Loucy (cell line): ENCODE measurements at regions not wholly inside any gene's neighbourhood (a gene's known extent, or its start where the extent isn't known, plus 50 kb on each side); places are given as distances from the start of the nearest gene placed in this dataset.

Source experiments
- H2AFZ ChIP-seq: fragments of 200-600 bp; sonication (generic); 2 replicates; pipeline ENCODE4 v1.6.0; 2016; ENCODE audit warnings: antibody characterized with exemption, mild to moderate bottlenecking, low read length, moderate library complexity
- H3F3A ChIP-seq: fragments of 200-600 bp; 2 replicates; pipeline ENCODE4 v1.6.0; 2016; ENCODE audit warnings: antibody characterized with exemption, low read depth, mild to moderate bottlenecking
- H3K27me3 ChIP-seq: fragments of 200-600 bp; sonication (generic); 2 replicates; pipeline ENCODE4 v1.6.1; 2014; ENCODE audit warnings: low read length, mild to moderate bottlenecking; ENCODE audit not compliant: insufficient read depth, poor library complexity, severe bottlenecking
- H3K36me3 ChIP-seq: fragments of 200-600 bp; sonication (generic); 2 replicates; pipeline ENCODE4 v1.6.1; 2016; ENCODE audit warnings: low read length; ENCODE audit not compliant: insufficient read depth
- H3K4me1 ChIP-seq: fragments of 200-600 bp; sonication (generic); 2 replicates; pipeline ENCODE4 v1.5.1; 2014; ENCODE audit warnings: low read length, mild to moderate bottlenecking; ENCODE audit not compliant: insufficient read depth, poor library complexity, severe bottlenecking
- H3K4me2 ChIP-seq: fragments of 200-600 bp; sonication (generic); 2 replicates; pipeline ENCODE4 v1.6.0; 2014; ENCODE audit warnings: antibody characterized with exemption, low read length, low read depth, mild to moderate bottlenecking; ENCODE audit not compliant: poor library complexity, severe bottlenecking
- H3K4me3 ChIP-seq: fragments of 200-600 bp; sonication (generic); 2 replicates; pipeline ENCODE4 v1.5.1; 2014; ENCODE audit warnings: low read length, mild to moderate bottlenecking, mixed read lengths; ENCODE audit not compliant: poor library complexity, severe bottlenecking
- H3K79me2 ChIP-seq: fragments of 200-600 bp; sonication (generic); 2 replicates; pipeline ENCODE4 v1.6.1; 2014; ENCODE audit warnings: low read length; ENCODE audit not compliant: insufficient read depth
- H3K9ac ChIP-seq: fragments of 200-600 bp; sonication (generic); 2 replicates; pipeline ENCODE4 v1.6.0; 2014; ENCODE audit warnings: mild to moderate bottlenecking, low read depth, low read length, moderate library complexity; ENCODE audit not compliant: poor library complexity, severe bottlenecking
- H3K9me2 ChIP-seq: fragments of 200-600 bp; sonication (generic); replicated peaks from 2 replicates; pipeline ENCODE4 v1.6.1; 2016; ENCODE audit warnings: low read depth, low read length, mixed read lengths
- H3K9me3 ChIP-seq: fragments of 200-600 bp; sonication (generic); 2 replicates; pipeline ENCODE4 v1.6.1; 2014; ENCODE audit warnings: mild to moderate bottlenecking, antibody characterized with exemption, low read length, low read depth; ENCODE audit not compliant: insufficient read depth
- H4K20me1 ChIP-seq: fragments of 200-600 bp; sonication (generic); 2 replicates; pipeline ENCODE4 v1.6.0; 2014; ENCODE audit warnings: antibody characterized with exemption, low read length, mild to moderate bottlenecking; ENCODE audit not compliant: insufficient read depth, poor library complexity, severe bottlenecking
- EZH2phosphoT487 ChIP-seq: fragments of 200-600 bp; IDR thresholded peaks from 2 replicates; pipeline ENCODE4 v1.6.1; 2018; ENCODE audit warnings: antibody characterized with exemption, mild to moderate bottlenecking, moderate library complexity, borderline replicate concordance
- TF ChIP-seq, protein P1 (sequence below): fragments of 200-600 bp; sonication (generic); conservative IDR thresholded peaks from 2 replicates; pipeline ENCODE4 v1.5.1; 2014; ENCODE audit warnings: mild to moderate bottlenecking, antibody characterized with exemption, low read length

DNA sequence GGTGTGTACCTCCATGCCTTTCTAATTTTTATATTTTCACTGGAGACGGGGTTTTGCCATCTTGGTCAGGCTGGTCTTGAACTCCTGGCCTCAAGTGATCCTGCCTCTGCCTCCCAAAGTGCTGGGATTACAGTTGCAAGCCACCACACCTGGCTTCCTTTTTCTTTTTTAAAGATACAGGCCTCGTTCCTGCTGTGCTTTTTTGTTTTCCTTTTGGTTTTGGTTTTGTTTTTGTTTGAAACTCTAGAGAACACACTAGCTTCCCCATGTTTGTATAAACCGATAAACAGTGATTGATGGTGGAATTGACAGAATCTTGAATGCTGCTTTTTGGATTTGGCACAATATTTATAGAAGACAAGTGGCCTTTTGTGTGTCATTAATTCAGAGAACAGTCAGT is 1603.4 kb downstream of the MAT2B start:
- Histone ChIP-seq H3K27me3 (no peaks in the 10 kb centered on the region), H3K36me3 (no peaks in the 10 kb centered on the region), H3K79me2 (no peaks in the 10 kb centered on the region), H4K20me1 (no peaks in the 10 kb centered on the region), H3F3A (no peaks in the 10 kb centered on the region), H3K4me2 (no peak overlapping the region), H2AFZ (no peak overlapping the region), H3K9me2 (no peaks in the 10 kb centered on the region), H3K4me3 (no peak overlapping the region), H3K4me1 (no peaks in the 10 kb centered on the region), H3K9me3 (no peaks in the 10 kb centered on the region), H3K9ac (no peak overlapping the region)
- TF ChIP-seq, protein P1, sequence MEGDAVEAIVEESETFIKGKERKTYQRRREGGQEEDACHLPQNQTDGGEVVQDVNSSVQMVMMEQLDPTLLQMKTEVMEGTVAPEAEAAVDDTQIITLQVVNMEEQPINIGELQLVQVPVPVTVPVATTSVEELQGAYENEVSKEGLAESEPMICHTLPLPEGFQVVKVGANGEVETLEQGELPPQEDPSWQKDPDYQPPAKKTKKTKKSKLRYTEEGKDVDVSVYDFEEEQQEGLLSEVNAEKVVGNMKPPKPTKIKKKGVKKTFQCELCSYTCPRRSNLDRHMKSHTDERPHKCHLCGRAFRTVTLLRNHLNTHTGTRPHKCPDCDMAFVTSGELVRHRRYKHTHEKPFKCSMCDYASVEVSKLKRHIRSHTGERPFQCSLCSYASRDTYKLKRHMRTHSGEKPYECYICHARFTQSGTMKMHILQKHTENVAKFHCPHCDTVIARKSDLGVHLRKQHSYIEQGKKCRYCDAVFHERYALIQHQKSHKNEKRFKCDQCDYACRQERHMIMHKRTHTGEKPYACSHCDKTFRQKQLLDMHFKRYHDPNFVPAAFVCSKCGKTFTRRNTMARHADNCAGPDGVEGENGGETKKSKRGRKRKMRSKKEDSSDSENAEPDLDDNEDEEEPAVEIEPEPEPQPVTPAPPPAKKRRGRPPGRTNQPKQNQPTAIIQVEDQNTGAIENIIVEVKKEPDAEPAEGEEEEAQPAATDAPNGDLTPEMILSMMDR, result no peak
- TF ChIP-seq EZH2phosphoT487, result no peak

DNA sequence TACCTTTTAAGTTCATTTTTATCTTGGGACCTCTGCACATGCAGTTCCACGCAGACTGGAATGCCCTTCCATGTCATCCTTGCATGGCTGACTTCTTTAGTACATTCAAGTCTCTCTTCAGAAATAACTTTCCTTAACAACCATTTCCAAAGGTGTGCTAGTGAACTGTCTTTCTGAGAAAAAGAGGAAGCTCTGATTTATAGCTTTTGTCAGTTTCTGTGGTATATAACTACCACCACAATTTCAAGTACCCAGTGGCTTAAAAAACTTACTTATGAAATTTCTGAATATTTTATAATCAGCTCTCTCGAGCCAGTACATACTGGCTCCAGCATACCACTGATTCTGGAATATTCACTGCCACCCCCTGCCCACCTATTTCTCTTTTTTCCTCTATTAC is 1613.8 kb downstream of the MAT2B start:
- H4K20me1 ChIP-seq, result no peaks in the 10 kb centered on the region
- H3K9ac ChIP-seq, result no peak overlapping the region
- no peaks in the 10 kb centered on the region for H3K36me3 ChIP-seq
- H3K4me2 ChIP-seq, result no peak overlapping the region
- no peaks in the 10 kb centered on the region for H3K4me1 ChIP-seq
- no peaks in the 10 kb centered on the region for H3K79me2 ChIP-seq
- no peaks in the 10 kb centered on the region for H3K9me3 ChIP-seq
- no peaks in the 10 kb centered on the region for H3K9me2 ChIP-seq
- H2AFZ ChIP-seq, result no peak overlapping the region
- no peaks in the 10 kb centered on the region for H3K27me3 ChIP-seq
- H3K4me3 ChIP-seq, result no peak overlapping the region
- no peaks in the 10 kb centered on the region for H3F3A ChIP-seq
- TF ChIP-seq, protein P1, result no peak
- TF ChIP-seq EZH2phosphoT487, result no peak

DNA sequence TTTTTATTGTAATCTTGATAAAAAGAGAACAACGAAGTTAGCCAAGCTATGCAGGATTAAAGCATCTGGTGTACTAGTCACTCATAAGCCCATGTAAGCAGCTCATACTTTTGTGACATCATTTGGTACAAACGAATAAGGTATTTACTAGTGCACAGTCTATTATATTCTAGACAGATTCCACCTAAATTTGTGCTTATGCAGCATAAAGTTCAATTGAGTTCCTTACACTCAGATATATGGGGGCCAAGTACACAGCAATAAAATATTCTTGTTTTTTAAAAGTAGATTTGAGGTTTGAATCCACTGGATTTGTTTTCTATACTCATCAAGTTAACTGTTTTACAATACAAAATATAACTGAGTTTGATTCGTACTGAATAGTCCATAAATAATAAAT is 1621.2 kb downstream of the MAT2B start:
- Histone ChIP-seq H3K9ac (no peak overlapping the region), H4K20me1 (no peaks in the 10 kb centered on the region), H2AFZ (no peak overlapping the region), H3K4me3 (no peak overlapping the region), H3K9me3 (no peaks in the 10 kb centered on the region), H3K79me2 (no peaks in the 10 kb centered on the region), H3F3A (no peaks in the 10 kb centered on the region), H3K4me2 (no peak overlapping the region), H3K36me3 (no peaks in the 10 kb centered on the region), H3K9me2 (no peaks in the 10 kb centered on the region), H3K4me1 (no peaks in the 10 kb centered on the region), H3K27me3 (no peaks in the 10 kb centered on the region)
- TF ChIP-seq, protein P1, result no peak
